Upper lobe of left lung (tissue), 6 donors: ENCODE measurements at regions not wholly inside any gene's neighbourhood (a gene's known extent, or its start where the extent isn't known, plus 50 kb on each side); places are given as distances from the start of the nearest gene placed in this dataset.

Source experiments
- ATAC-seq, 2 donors: fragments of 200-7000 bp; cut with Tn5 transposase; one replicate each; pipeline ENCODE4 v1.9.1; 2022; ENCODE audit warnings: mild to moderate bottlenecking in 2 of 2, moderate library complexity in 2 of 2; ENCODE audit not compliant: low FRiP score in 2 of 2
- DNase-seq, 2 donors: peaks; one replicate each; pipeline ENCODE4 v3.0.0-alpha.2; 2019 to 2020
- H3K27ac ChIP-seq, 4 donors: fragments of 200-600 bp; sonication (generic); one replicate each; pipeline ENCODE4 v1.5.1; 2016 to 2019
- H3K27me3 ChIP-seq, 4 donors: fragments of 200-600 bp; sonication (generic); one replicate each; pipeline ENCODE4 v1.5.1; 2017 to 2019
- H3K36me3 ChIP-seq, 4 donors: fragments of 200-600 bp; sonication (generic); one replicate each; pipeline ENCODE4 v1.5.1; 2016 to 2019
- H3K4me1 ChIP-seq, 4 donors: fragments of 200-600 bp; sonication (generic); one replicate each; pipeline ENCODE4 v1.5.1; 2018 to 2019
- H3K4me3 ChIP-seq, 4 donors: fragments of 200-600 bp; sonication (generic); one replicate each; pipeline ENCODE4 v1.5.1; 2017 to 2019; ENCODE audit warnings: mild to moderate bottlenecking in 2 of 4, moderate library complexity in 1 of 4
- H3K9me3 ChIP-seq, 4 donors: fragments of 200-600 bp; sonication (generic); one replicate each; pipeline ENCODE4 v1.5.1; 2018 to 2019
- EP300 ChIP-seq, 4 donors: sonication (generic); formaldehyde crosslinking; IDR thresholded peaks; one replicate each; pipeline ENCODE4 v1.5.1; 2017; ENCODE audit warnings: antibody characterized with exemption in 4 of 4, control low read depth in 2 of 4
- POLR2A ChIP-seq, 4 donors: fragments of 450-650 bp; IDR thresholded peaks; one replicate each; pipeline ENCODE4 v1.5.1; 2016 to 2017; ENCODE audit warnings: antibody characterized with exemption in 4 of 4, mild to moderate bottlenecking in 2 of 4
- POLR2AphosphoS5 ChIP-seq, 2 donors: sonication (generic); formaldehyde crosslinking; IDR thresholded peaks; one replicate each; pipeline ENCODE4 v1.5.1; 2017; ENCODE audit warnings: antibody characterized with exemption in 2 of 2
- WGBS, 2 donors: methylation state at CpG; one replicate each; pipeline ENCODE4 v1.1.5; 2017 to 2018; 5-methylcytosine and 5-hydroxymethylcytosine counted together
- TF ChIP-seq, protein P1 (sequence below), 6 experiments: fragments of 450-650 bp in 4 of 6; fragments of 200-600 bp in 2 of 6; sonication (generic) in 2 of 6; IDR thresholded peaks; one replicate each; pipeline ENCODE4 v1.5.1; 2016 to 2019; ENCODE audit warnings: antibody characterized with exemption in 6 of 6
- donor health status: DM: no; HTN: no; CAD: no; lungs with moderate emphysema.
- donor health status: DM: no; HTN: yes; CAD: no; lungs with severe emphysema.

DNA sequence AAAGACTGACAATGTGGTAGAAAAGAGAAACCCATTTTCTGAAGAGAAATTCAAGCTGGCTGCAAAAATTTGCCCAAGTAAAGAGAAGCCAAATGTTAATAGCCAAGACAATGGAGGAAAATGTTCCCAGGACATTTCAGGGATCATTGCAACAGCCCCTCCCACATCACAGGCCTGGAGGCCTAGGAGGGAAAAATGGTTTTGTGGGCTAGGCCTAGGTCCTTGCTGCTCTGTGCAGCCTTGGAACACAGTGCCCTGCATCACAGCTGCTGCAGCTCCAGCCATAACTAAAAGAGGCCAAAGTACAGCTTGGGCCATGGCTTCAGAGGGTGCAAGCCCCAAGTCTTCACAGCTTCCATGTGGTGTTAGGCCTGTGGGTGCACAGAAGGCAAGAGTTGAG is 332.4 kb upstream of the LRIG3 start:
- Histone ChIP-seq H3K4me1 (no peaks in the 10 kb centered on the region), H3K27ac (no peak overlapping the region), H3K36me3 (no peaks in the 10 kb centered on the region), H3K4me3 (no peak overlapping the region), H3K9me3 (no peaks in the 10 kb centered on the region), H3K27me3 (no peaks in the 10 kb centered on the region)
- TF ChIP-seq, protein P1, sequence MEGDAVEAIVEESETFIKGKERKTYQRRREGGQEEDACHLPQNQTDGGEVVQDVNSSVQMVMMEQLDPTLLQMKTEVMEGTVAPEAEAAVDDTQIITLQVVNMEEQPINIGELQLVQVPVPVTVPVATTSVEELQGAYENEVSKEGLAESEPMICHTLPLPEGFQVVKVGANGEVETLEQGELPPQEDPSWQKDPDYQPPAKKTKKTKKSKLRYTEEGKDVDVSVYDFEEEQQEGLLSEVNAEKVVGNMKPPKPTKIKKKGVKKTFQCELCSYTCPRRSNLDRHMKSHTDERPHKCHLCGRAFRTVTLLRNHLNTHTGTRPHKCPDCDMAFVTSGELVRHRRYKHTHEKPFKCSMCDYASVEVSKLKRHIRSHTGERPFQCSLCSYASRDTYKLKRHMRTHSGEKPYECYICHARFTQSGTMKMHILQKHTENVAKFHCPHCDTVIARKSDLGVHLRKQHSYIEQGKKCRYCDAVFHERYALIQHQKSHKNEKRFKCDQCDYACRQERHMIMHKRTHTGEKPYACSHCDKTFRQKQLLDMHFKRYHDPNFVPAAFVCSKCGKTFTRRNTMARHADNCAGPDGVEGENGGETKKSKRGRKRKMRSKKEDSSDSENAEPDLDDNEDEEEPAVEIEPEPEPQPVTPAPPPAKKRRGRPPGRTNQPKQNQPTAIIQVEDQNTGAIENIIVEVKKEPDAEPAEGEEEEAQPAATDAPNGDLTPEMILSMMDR (IDR thresholded peaks at IDR 0.05), result no peak
- TF ChIP-seq POLR2AphosphoS5 (IDR thresholded peaks at IDR 0.05) (no peak), POLR2A (IDR thresholded peaks at IDR 0.05) (no peak), EP300 (IDR thresholded peaks at IDR 0.05) (no peak)
- ATAC-seq (no peak), DNase-seq (no peak)

GRCh38 chr12:59250766-59251165 is 330.5 kb upstream of the LRIG3 start:
- no peak overlapping the region for H3K27ac ChIP-seq
- H3K36me3 ChIP-seq, result no peaks in the 10 kb centered on the region
- no peaks in the 10 kb centered on the region for H3K27me3 ChIP-seq
- no peak overlapping the region for H3K4me3 ChIP-seq
- no peaks in the 10 kb centered on the region for H3K4me1 ChIP-seq
- TF ChIP-seq POLR2AphosphoS5 (IDR thresholded peaks at IDR 0.05) (no peak), POLR2A (IDR thresholded peaks at IDR 0.05) (no peak), EP300 (IDR thresholded peaks at IDR 0.05) (no peak)
- TF ChIP-seq, protein P1 (IDR thresholded peaks at IDR 0.05), result no peak
- no peak for DNase-seq
- ATAC-seq, result no peak
- no peaks in the 10 kb centered on the region for H3K9me3 ChIP-seq

DNA sequence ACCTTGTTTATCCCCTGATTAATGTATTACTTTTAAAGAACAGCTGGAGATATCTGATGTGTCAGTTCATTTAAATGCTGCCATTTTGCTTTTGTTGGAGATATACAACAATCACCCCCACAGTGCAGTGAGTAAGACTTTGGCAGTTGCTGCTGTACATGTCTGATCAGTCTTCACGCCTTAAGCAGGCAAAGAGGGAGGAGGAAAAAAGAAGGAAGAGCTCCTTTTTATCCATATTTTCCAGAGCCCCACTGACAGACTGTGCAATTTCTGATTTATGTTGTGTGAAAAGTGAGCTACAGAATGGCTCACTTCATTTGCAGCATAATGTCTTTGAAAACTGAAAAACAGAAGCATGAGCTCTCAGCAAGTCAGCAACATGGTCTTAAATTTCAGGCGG is 319.7 kb upstream of the LRIG3 start:
- no peaks in the 10 kb centered on the region for H3K9me3 ChIP-seq
- no peaks in the 10 kb centered on the region for H3K27me3 ChIP-seq
- no peak overlapping the region for H3K27ac ChIP-seq
- no peaks in the 10 kb centered on the region for H3K36me3 ChIP-seq
- WGBS, 2 donors, result 62 to 84% methylated on average over 2 of the region's 2 CpGs
- no peaks in the 10 kb centered on the region for H3K4me1 ChIP-seq
- H3K4me3 ChIP-seq, result no peak overlapping the region
- TF ChIP-seq POLR2AphosphoS5 (IDR thresholded peaks at IDR 0.05) (no peak), EP300 (IDR thresholded peaks at IDR 0.05) (no peak), POLR2A (IDR thresholded peaks at IDR 0.05) (no peak)
- TF ChIP-seq, protein P1 (IDR thresholded peaks at IDR 0.05), result no peak
- DNase-seq, result no peak
- ATAC-seq, result no peak

GRCh38 chr12:59234391-59234790 is 314.1 kb upstream of the LRIG3 start:
- no peaks in the 10 kb centered on the region for H3K9me3 ChIP-seq
- H3K36me3 ChIP-seq, result no peaks in the 10 kb centered on the region
- no peak for ATAC-seq
- no peak for DNase-seq
- H3K4me3 ChIP-seq, result no peak overlapping the region
- TF ChIP-seq POLR2AphosphoS5 (IDR thresholded peaks at IDR 0.05) (no peak), EP300 (IDR thresholded peaks at IDR 0.05) (no peak), POLR2A (IDR thresholded peaks at IDR 0.05) (no peak)
- TF ChIP-seq, protein P1 (IDR thresholded peaks at IDR 0.05), result no peak
- WGBS, 2 donors, result 75 to 81% methylated on average over 10 of the region's 10 CpGs
- no peaks in the 10 kb centered on the region for H3K27me3 ChIP-seq
- H3K4me1 ChIP-seq, result no peaks in the 10 kb centered on the region
- H3K27ac ChIP-seq, result no peak overlapping the region

GRCh38 chr12:59230334-59230733 is 310.0 kb upstream of the LRIG3 start:
- Histone ChIP-seq H3K36me3 (no peaks in the 10 kb centered on the region), H3K4me1 (no peaks in the 10 kb centered on the region), H3K9me3 (no peaks in the 10 kb centered on the region), H3K4me3 (no peak overlapping the region), H3K27me3 (no peaks in the 10 kb centered on the region), H3K27ac (no peak overlapping the region)
- no peak for ATAC-seq
- TF ChIP-seq POLR2AphosphoS5 (IDR thresholded peaks at IDR 0.05) (no peak), EP300 (IDR thresholded peaks at IDR 0.05) (no peak), POLR2A (IDR thresholded peaks at IDR 0.05) (no peak)
- TF ChIP-seq, protein P1 (IDR thresholded peaks at IDR 0.05), result no peak
- no peak for DNase-seq
